ENCODE measurements at regions not wholly inside any gene's neighbourhood (a gene's known extent, or its start where the extent isn't known, plus 50 kb on each side); places are given as distances from the start of the nearest gene placed in this dataset.

DNA sequence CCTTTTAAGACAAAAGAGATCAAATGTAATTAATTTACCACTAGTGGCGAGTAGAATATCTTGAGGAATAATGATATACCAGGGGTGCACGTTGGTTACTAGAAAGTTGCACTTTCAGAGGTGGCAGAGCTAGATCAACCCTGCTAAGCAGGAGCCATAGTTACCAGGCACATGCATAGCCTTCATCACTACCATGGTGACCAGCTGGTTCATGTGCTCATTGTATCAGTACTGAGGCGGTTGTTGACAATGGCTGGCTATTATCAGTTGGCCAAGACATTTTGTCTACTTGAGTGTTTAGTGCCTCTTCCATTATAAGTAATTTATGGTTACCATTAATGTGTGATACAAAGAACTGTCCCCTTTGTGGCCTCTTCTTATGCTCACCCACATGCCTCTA, 201.2 kb downstream of the FGF10 start:
- FAIRE-seq (no peak), DNase-seq (ENCODE audit: extremely low read depth in 1 of 4, low spot score in 3 of 4) (no peak), ATAC-seq (no peak)
- H2AFZ ChIP-seq (ENCODE audit: low read depth, low read length) = no peak overlapping the region
- H3K36me3 ChIP-seq (ENCODE audit: control insufficient read depth, insufficient read depth, low read length) = no peaks in the 10 kb centered on the region
- H3K4me2 ChIP-seq (ENCODE audit: insufficient read depth, low read length) = no peak overlapping the region
- no peaks in the 10 kb centered on the region for H3K79me2 ChIP-seq (ENCODE audit: control insufficient read depth, insufficient read depth, low read length)
- 0% methylated on average over 3 of the region's 3 CpGs for WGBS (ENCODE audit: insufficient coverage, low coverage, missing lambda C conversion rate)
- no peak overlapping the region for H3K27ac ChIP-seq (ENCODE audit: extremely low read depth, low read depth, low read length)
- in situ Hi-C loops (cut with MboI) (no loop called here), intact Hi-C loops (cut with micrococcal nuclease) (no loop called here)
- H3K4me3 ChIP-seq = no peak overlapping the region
- H3K4me1 ChIP-seq (replicated peaks in 1 of 2; ENCODE audit: control insufficient read depth in 2 of 2, insufficient read depth in 2 of 2, low read length in 2 of 2) = no peaks in the 10 kb centered on the region
- peaks cover 4% of the 10 kb centered on the region; the same call in 1 of the 2 replicates for H3K9me3 ChIP-seq (replicated peaks; ENCODE audit: control insufficient read depth, insufficient read depth, low read depth, low read length)
- no peaks in the 10 kb centered on the region for H4K20me1 ChIP-seq (replicated peaks; ENCODE audit: control insufficient read depth, insufficient read depth, low read length)
- ChIA-PET POLR2A (no interaction called here), CTCF (ENCODE audit: low intra/inter-chr PET ratio) (no interaction called here)
- H3K27me3 ChIP-seq (ENCODE audit: control insufficient read depth in 2 of 2, insufficient read depth in 2 of 2, low read length in 2 of 2) = no peaks in the 10 kb centered on the region
- no TSS peak for BruUV-seq (replicated peaks)
- TF ChIP-seq, protein P1, sequence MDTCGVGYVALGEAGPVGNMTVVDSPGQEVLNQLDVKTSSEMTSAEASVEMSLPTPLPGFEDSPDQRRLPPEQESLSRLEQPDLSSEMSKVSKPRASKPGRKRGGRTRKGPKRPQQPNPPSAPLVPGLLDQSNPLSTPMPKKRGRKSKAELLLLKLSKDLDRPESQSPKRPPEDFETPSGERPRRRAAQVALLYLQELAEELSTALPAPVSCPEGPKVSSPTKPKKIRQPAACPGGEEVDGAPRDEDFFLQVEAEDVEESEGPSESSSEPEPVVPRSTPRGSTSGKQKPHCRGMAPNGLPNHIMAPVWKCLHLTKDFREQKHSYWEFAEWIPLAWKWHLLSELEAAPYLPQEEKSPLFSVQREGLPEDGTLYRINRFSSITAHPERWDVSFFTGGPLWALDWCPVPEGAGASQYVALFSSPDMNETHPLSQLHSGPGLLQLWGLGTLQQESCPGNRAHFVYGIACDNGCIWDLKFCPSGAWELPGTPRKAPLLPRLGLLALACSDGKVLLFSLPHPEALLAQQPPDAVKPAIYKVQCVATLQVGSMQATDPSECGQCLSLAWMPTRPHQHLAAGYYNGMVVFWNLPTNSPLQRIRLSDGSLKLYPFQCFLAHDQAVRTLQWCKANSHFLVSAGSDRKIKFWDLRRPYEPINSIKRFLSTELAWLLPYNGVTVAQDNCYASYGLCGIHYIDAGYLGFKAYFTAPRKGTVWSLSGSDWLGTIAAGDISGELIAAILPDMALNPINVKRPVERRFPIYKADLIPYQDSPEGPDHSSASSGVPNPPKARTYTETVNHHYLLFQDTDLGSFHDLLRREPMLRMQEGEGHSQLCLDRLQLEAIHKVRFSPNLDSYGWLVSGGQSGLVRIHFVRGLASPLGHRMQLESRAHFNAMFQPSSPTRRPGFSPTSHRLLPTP (IDR thresholded peaks at IDR 0.05; ENCODE audit: borderline replicate concordance, extremely low read depth, insufficient read length) = no peak
- no peak for TF ChIP-seq PTTG1 (tag; IDR thresholded peaks at IDR 0.05; ENCODE audit: low read depth)
- TF ChIP-seq ZNF197 (CRISPR knock-in tag; IDR thresholded peaks at IDR 0.05; ENCODE audit: low read depth) = no peak
- TF ChIP-seq, protein P2, sequence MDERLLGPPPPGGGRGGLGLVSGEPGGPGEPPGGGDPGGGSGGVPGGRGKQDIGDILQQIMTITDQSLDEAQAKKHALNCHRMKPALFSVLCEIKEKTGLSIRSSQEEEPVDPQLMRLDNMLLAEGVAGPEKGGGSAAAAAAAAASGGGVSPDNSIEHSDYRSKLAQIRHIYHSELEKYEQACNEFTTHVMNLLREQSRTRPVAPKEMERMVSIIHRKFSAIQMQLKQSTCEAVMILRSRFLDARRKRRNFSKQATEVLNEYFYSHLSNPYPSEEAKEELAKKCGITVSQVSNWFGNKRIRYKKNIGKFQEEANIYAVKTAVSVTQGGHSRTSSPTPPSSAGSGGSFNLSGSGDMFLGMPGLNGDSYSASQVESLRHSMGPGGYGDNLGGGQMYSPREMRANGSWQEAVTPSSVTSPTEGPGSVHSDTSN (CRISPR knock-in tag; IDR thresholded peaks at IDR 0.05; ENCODE audit: low read depth) = no peak
- TF ChIP-seq, protein P2 (tag; conservative IDR thresholded peaks at IDR 0.05; ENCODE audit: low read depth) = no peak
- no peak for TF ChIP-seq SIN3A (IDR thresholded peaks at IDR 0.05; ENCODE audit: borderline replicate concordance in 2 of 2, control insufficient read depth in 1 of 2, low read depth in 2 of 2, low read length in 2 of 2)
- TF ChIP-seq U2AF1 (optimal IDR thresholded peaks at IDR 0.05; ENCODE audit: low read depth, low read length) = no peak
- no peak for TF ChIP-seq CCNT2 (IDR thresholded peaks at IDR 0.05; ENCODE audit: borderline replicate concordance, extremely low read depth, insufficient read length, low read depth, low read length)
- H3K9ac ChIP-seq (ENCODE audit: insufficient read depth in 1 of 2, low read depth in 2 of 2, low read length in 2 of 2) = no peak overlapping the region
- H3K9me1 ChIP-seq (ENCODE audit: control insufficient read depth, insufficient read depth, low read length) = no peaks in the 10 kb centered on the region
